ENCODE measurements at regions not wholly inside any gene's neighbourhood (a gene's known extent, or its start where the extent isn't known, plus 50 kb on each side); places are given as distances from the start of the nearest gene placed in this dataset.

- DNase-seq: no peak
Measured at GRCh38 chr3:194267744-194268653, 83.1 kb downstream of the CPN2 start.

GRCh38 chr3:194268654-194269512, 82.2 kb downstream of the CPN2 start:
- no peak for DNase-seq

DNA sequence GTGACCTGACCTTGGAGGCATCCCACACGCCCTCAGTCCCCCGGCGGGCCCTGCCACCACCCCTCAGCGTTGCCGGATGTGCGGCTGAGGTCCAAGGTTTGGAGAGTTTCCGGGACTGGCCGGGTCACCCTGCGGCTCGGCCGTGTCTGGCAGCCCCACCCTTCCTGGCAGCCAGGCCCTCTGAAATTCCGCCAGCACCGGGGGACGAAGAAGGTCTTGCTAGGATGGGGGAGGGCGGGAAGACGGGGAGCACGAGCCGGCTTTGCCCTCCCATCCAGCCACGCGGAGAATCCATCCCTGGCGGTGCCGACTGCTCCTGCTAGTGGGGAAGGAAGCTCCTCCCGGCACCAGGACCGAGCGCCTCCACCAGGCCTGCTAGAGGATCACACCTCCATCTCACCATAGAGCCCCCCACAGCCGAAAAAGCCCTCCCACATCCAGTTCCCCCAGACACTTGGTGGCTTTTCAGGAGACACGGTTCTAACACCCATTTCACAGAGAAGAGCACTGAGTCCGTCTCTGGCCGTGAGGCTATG, 81.5 kb downstream of the CPN2 start:
- DNase-seq: no peak

GRCh38 chr3:194270627-194271459, 80.3 kb downstream of the CPN2 start:
- DNase-seq: no peak

DNA sequence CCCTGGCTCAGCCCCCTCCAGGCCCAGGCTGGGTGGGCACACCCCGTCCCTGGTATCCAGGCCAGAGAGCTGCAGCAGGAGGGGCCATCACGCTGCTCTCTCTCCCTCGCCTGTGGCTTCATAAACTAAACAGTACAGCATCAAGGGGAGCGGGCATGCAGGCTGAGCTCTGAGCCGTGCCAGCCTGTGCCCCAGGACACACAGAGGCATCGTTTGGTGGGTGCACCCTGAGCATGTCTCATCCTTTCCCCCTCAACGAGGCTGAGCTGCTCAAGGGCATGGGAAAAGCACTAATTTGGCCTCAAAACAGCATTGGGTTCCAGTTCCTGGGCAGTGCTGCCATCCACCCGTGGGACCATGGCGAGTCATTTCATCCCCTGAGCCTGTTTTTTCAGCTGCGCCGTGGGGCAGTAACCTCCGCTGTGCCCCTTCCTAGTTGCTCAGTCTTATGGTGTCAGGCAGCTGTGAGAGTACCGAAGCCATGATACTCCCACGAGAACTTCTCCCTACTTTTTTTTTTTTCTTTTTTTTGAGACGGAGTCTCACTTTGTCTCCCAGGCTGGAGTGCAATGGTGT, 79.6 kb downstream of the CPN2 start:
- DNase-seq: no peak

DNA sequence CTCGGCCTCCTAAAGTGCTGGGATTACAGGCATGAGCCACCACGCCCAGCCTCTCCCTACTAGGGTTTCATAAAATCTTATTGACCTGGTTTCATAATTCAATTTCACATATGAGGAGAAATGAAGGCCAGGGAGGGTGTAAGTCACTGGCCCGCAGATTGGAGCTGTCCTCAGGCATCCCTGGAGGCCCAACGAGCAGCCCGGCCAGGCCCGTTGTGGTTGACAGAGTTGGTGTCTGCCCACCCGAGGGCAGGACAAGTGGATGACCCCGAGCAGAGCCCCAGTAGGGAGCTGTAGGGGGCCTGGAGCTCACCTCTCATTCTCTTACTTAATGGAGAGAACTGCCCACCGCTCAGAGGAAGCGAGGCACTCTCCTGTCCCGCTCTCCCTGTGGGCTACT, 78.9 kb downstream of the CPN2 start:
- no peak for DNase-seq

DNA sequence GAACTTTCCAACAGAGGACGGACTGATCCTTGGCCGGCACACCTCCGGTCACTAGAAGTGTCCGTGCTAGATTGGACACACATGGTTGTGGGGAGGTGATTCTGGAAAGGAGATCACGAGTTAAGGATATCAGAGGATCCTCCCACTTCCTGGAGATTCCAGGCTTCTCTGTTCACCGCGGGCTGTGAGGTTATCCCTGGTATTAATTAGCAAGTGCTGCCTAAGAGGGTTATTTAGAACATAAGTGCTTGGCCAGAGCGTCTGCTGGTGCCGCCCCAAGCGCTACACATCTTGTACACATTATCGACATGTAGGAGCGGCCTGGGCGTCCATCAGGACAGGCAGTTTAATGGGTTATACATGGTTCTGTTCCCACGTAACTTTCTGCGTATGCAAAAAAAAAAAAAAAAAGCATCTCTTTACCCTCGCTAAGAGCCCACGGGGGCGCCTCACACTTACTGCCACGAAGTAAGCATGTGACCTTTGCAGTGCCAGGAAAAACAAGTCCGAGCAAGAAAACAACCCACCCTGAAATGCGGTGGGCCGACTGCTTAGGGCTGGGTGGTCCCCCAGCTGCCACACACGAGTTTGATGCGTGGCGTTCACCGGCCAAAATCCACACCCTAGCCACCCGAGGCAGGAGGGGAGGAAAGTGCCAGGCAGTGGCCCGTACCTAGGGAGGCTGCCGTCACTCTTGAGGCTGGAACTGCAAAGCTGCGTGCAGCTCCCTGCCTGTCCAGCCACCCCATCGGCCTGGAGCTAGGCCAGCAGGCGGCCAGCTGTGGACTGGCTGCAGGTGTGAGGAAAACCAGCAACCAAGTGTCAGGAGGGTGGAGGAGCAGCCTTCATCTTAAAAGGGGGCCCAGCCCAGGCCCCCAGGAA, 78.0 kb downstream of the CPN2 start:
- no peak for DNase-seq

- no peak for DNase-seq
Measured at GRCh38 chr3:194273743-194274310, 77.3 kb downstream of the CPN2 start.

DNA sequence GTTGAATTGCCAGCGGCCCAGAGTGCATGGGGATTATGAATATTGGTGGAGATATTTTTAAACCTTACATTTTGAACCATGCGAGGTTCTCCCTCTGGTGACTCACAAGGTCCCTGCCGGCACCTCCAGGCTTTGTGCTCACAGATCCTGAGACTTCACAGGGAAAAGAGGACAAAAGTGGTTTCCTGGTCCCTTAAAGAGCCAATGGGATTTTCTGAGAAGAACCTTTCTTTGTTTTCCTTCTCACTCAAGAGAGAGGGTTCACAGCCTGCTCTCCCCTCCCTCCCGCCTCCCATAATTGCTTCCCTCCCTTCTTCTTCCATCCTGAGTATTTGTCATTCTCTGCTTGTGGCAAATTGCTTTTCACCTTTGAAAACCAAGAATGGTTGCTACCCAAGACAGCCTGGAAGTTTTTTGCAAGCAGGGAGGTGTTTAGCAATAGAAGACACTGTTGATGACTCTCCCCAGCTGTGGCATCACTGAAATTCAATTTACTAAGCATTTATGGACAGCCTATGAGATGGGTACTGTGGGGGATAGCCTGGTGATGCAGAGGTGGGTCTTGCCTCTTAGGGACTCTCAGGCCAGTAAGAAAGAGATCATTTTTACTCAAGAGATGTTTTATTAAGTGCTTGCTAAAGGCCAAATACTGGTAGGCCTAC, 76.6 kb downstream of the CPN2 start:
- DNase-seq: no peak

- DNase-seq: no peak
Measured at GRCh38 chr3:194275291-194275690, 75.8 kb downstream of the CPN2 start.

DNA sequence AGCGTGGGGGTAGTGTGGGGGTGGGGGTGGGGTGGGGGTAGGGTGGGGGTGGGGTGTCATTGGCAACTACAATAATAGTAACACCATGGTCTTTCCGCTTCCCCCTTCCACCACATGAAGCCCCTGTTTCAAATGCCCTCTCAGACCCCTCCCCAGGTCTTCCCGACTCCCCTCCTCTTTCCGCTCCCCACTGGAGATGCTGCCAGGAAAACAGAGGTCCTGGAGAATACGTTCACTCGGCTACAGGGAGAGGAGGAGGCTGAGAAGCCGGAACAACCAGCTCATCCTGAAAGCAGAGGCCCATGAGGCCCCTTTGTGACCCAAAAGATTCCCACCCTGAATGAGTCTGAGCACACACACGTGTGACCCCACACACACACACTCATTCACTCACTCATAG, 75.4 kb downstream of the CPN2 start:
- DNase-seq: no peak

DNA sequence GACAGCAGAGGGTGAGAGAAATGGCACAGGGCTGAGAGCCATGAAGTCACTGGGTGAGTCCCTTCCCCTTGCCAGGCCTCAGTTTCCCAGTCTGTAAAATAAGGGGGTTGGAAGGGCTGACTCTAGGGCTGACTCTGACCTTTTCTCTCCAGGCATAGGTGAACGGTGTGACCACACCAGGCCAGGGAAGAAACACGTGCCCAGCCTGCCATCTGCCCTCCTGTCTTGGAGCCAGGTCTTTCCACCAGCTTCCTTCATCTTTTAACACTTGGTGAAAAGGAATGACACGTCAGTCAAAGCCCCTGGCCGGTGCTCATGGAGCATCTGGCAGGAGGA, 74.4 kb downstream of the CPN2 start:
- DNase-seq: no peak

GRCh38 chr3:194277104-194277785, 73.9 kb downstream of the CPN2 start:
- DNase-seq: no peak

GRCh38 chr3:194277786-194278130, 73.4 kb downstream of the CPN2 start:
- DNase-seq: peak; percentile 17

DNA sequence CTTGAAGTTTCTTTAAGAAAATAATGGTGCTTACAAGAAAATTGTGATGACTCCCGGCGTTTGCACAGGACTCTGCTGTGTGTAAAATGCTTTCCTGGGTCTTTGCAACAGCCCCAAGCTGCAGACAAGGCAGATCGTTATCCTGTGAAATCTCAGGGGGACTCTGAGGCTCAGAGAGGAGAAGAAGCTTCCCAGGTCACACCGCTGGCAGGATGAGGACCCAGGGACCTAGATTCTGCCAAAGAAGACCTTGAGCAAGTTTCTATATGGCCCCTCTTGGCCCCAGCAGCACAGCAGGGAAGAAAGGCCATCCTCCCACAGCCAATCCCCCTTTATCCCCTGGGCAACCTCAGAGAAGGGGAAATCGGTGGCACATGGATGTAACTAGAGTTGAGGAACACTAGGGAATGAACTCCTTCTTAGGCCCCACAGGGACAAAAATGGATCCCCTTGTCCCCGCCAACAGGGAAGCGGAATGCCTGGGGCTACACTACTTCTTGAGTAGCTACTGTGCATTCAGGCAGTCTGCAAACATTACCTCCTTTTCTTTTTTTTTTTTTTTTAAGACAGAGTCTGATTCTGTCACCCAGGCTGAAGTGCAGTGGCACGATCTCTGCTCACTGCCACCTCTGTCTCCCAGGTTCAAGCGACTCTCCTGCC, 72.8 kb downstream of the CPN2 start:
- no peak for DNase-seq

- DNase-seq: no peak
Measured at GRCh38 chr3:194279101-194279500, 72.0 kb downstream of the CPN2 start.

DNA sequence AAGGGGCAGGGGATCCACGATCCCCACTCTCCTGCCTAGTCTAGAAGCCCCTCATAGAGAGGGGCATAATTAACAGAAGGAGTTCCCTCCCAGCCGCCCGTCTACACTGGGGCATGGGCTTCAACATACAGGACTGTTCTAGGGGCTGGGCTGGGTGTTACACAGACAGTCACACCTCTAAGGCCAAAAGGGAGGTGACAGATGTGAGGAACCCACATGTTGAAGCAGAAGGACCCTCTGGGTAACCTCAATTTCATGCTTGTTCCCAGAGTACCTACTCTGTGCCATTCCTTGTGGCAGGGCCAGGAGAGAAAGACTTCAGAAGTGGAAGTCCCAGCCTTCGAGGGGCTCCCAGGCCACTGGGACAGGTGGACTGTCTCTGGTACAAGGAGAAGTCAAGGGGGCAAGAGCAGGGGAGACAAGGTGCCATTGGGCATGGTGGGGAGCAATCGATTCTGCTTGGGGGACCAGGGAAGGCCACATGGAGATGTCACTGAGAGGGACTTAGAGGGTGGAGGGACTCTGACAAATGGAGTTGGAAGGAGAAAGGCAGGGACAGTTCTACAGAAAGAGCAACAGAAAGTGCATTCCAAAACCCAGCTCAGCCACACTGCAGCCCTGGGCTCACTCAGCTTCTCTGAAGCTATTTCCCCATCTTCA, 71.3 kb downstream of the CPN2 start:
- no peak for DNase-seq

DNA sequence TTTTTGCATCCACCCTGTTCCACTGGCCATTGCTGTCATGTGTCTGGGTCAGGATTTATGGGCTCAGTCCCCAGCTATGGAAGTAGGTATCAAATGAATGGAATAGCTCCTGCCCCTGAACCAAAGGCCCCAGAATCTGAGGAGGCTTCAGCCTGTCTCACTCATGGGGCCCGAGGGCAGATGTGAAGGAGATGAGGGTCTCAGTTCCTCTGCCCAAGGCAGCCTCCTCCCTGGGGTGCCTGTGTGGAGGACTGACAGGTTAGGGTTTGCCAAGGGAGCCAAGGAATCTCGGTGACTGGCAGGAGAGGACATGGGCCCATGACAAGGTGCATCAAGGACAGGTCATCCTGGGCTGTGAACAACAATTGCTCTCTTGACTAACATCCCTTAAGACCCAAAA, 70.4 kb downstream of the CPN2 start:
- DNase-seq: no peak

- no peak for DNase-seq
Measured at GRCh38 chr3:194281306-194281705, 69.8 kb downstream of the CPN2 start.
